MM.1S (cell line): ENCODE measurements at regions not wholly inside any gene's neighbourhood (a gene's known extent, or its start where the extent isn't known, plus 50 kb on each side); places are given as distances from the start of the nearest gene placed in this dataset.

ENCODE experiments used
- EZH2 ChIP-seq: fragments of 300-600 bp; sonication (generic); optimal IDR thresholded peaks from 2 replicates; pipeline ENCODE3; 2017; ENCODE audit warnings: low read depth, mild to moderate bottlenecking, antibody characterized with exemption, low read length, mixed read lengths
- TF ChIP-seq, protein P1 (sequence below): fragments of 300-600 bp; sonication (generic); IDR thresholded peaks from 2 replicates; pipeline ENCODE4 v1.5.1; 2016; ENCODE audit warnings: antibody characterized with exemption, low read length, mixed read lengths

DNA sequence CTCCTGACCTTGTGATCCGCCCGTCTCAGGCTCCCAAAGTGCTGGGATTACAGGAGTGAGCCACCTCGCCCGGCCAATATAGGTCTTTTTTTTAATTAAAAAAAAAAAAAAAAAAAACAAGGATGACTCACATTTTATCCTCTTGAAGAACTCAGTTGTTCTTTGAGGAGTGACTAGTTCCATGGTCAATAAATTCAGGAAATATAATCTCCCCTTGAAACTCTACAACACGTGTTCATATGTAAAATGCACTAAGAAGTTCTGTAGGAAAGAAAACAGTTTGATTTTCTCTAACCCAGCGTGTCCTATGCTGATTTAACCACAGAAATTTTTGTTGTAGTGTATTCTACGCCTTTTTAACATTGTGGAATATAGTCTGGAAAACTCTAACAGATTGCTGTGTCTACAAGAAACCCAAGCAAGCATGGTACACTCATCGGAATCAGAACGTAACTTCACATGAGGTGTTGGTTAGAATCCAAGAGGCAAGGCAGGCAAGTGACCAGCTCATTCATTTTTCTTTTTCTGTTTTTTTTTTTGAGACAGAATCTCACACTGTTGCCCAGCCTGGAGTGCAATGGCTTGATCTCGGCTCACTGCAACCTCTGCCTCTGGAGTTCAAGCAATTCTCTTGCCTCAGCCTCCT is 79.0 kb upstream of the ZNF217 start:
- TF ChIP-seq, protein P1, sequence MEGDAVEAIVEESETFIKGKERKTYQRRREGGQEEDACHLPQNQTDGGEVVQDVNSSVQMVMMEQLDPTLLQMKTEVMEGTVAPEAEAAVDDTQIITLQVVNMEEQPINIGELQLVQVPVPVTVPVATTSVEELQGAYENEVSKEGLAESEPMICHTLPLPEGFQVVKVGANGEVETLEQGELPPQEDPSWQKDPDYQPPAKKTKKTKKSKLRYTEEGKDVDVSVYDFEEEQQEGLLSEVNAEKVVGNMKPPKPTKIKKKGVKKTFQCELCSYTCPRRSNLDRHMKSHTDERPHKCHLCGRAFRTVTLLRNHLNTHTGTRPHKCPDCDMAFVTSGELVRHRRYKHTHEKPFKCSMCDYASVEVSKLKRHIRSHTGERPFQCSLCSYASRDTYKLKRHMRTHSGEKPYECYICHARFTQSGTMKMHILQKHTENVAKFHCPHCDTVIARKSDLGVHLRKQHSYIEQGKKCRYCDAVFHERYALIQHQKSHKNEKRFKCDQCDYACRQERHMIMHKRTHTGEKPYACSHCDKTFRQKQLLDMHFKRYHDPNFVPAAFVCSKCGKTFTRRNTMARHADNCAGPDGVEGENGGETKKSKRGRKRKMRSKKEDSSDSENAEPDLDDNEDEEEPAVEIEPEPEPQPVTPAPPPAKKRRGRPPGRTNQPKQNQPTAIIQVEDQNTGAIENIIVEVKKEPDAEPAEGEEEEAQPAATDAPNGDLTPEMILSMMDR = no peak
- TF ChIP-seq EZH2 = no peak
